H1 (cell line): ENCODE measurements at regions not wholly inside any gene's neighbourhood (a gene's known extent, or its start where the extent isn't known, plus 50 kb on each side); places are given as distances from the start of the nearest gene placed in this dataset.

Experiments
- BACH1 ChIP-seq: IDR thresholded peaks from 2 replicates; pipeline ENCODE4 v1.6.1; 2012; ENCODE audit warnings: low read length, improper control_type of control experiment
- KDM5A ChIP-seq: fragments of 200-600 bp; IDR thresholded peaks from 2 replicates; pipeline ENCODE4 v1.7.1; 2012; ENCODE audit warnings: mild to moderate bottlenecking, low read length, inconsistent platforms, mixed read lengths
- POLR2AphosphoS5 ChIP-seq: IDR thresholded peaks from 2 replicates; pipeline ENCODE4 v1.6.1; 2011; ENCODE audit warnings: low read depth, low read length
- SP1 ChIP-seq: IDR thresholded peaks from 2 replicates; pipeline ENCODE4 v1.6.1; 2011; ENCODE audit warnings: low read depth, low read length
- TAF1 ChIP-seq: IDR thresholded peaks from 2 replicates; pipeline ENCODE4 v1.6.1; 2011; ENCODE audit warnings: mild to moderate bottlenecking, low read depth, low read length

DNA sequence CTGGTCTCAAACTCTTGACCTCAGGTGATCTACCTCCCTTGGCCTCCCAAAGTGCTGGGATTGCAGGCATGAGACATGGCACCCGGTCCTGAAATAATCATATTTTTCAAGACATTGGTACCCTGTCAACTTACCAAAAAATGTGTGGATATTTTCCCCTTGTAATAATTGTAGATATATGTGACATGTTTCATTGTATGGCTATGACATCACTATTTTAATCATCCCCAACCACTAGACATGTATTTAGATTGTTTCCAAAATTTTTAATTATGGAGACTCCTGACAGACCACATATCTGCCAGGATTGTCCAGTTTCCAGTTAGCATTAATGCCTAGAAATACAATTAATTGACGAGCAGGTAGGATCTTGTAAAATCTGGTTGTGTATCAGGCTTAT lies 96.7 kb upstream of the NEGR1 start (continued):
- TF ChIP-seq KDM5A (no peak), TAF1 (no peak), POLR2AphosphoS5 (no peak), SP1 (no peak), BACH1 (no peak)
